A673 (cell line): ENCODE measurements at regions not wholly inside any gene's neighbourhood (a gene's known extent, or its start where the extent isn't known, plus 50 kb on each side); places are given as distances from the start of the nearest gene placed in this dataset.
"Not testable (repeated sequence)": the region's sequence is repeated elsewhere in the genome, so short reads cannot be mapped to it uniquely, and the experiment has no call there.

Experiments used
- BruUV-seq: library from RNA; stranded (reverse); fragments of 400-500 nt; replicated peaks from 2 replicates; lab custom pipeline; 2021; lab: Mats Ljungman, UMichigan
- CTCF ChIA-PET: fragments of 300-600 bp; sonication (Branson Sonifier 250); formaldehyde crosslinking; loops from one replicate; lab custom pipeline; 2022; ENCODE audit warnings: antibody characterized with exemption; lab: Charles Lee
- POLR2A ChIA-PET: fragments of 300-600 bp; sonication (Branson Sonifier 250); formaldehyde crosslinking; loops from one replicate; lab custom pipeline; 2022; ENCODE audit warnings: antibody characterized with exemption; ENCODE audit not compliant: low non-redundant PET; lab: Charles Lee
- DNase-seq: peaks from one replicate; pipeline ENCODE4 v3.0.0-alpha.2; 2015; ENCODE audit warnings: low spot score
- H3K27ac ChIP-seq: fragments of 200-600 bp; sonication (generic); 2 replicates; pipeline ENCODE4 v1.5.1; 2016; ENCODE audit warnings: mixed run types, low read depth, mild to moderate bottlenecking, mixed read lengths, antibody characterized with exemption, low read length; ENCODE audit not compliant: poor library complexity, severe bottlenecking
- H3K27me3 ChIP-seq: fragments of 200-600 bp; sonication (generic); replicated peaks from 2 replicates; pipeline ENCODE4 v1.6.1; 2017; ENCODE audit warnings: mixed run types, low read depth, mild to moderate bottlenecking, mixed read lengths, antibody characterized with exemption, low read length; ENCODE audit not compliant: insufficient read depth, poor library complexity
- H3K36me3 ChIP-seq: fragments of 200-600 bp; sonication (generic); 2 replicates; pipeline ENCODE4 v1.6.1; 2016; ENCODE audit warnings: mixed run types, mild to moderate bottlenecking, mixed read lengths, antibody characterized with exemption, low read length; ENCODE audit not compliant: insufficient read depth, poor library complexity, severe bottlenecking
- H3K4me1 ChIP-seq: fragments of 200-600 bp; sonication (generic); 2 replicates; pipeline ENCODE4 v1.6.1; 2017; ENCODE audit warnings: mixed run types, mild to moderate bottlenecking, mixed read lengths, antibody characterized with exemption, low read length; ENCODE audit not compliant: insufficient read depth, poor library complexity, severe bottlenecking
- H3K4me3 ChIP-seq: fragments of 200-600 bp; sonication (generic); 2 replicates; pipeline ENCODE4 v1.5.1; 2016; ENCODE audit warnings: low read depth, mixed run types, mild to moderate bottlenecking, mixed read lengths, low read length; ENCODE audit not compliant: poor library complexity, severe bottlenecking
- H3K9me3 ChIP-seq: fragments of 200-600 bp; sonication (generic); 2 replicates; pipeline ENCODE4 v1.6.1; 2016; ENCODE audit warnings: mixed run types, low read depth, mild to moderate bottlenecking, mixed read lengths, antibody characterized with exemption, low read length; ENCODE audit not compliant: poor library complexity, severe bottlenecking
- EZH2 ChIP-seq: fragments of 200-600 bp; sonication (generic); IDR thresholded peaks from 2 replicates; pipeline ENCODE4 v1.6.1; 2017; ENCODE audit warnings: borderline replicate concordance, low read depth, mild to moderate bottlenecking, mixed read lengths, antibody characterized with exemption, low read length; ENCODE audit not compliant: poor library complexity, severe bottlenecking
- intact Hi-C: fragments of 100-400 bp; cut with micrococcal nuclease; formaldehyde crosslinking; loops from one replicate; pipeline ENCODE4 v1.10.0; 2022; ENCODE audit not compliant: unreplicated experiment
- TF ChIP-seq, protein P1 (sequence below): fragments of 300-800, 200-600 bp; sonication (generic); conservative IDR thresholded peaks from 2 replicates; pipeline ENCODE4 v1.5.1; 2017; ENCODE audit warnings: low read depth, mild to moderate bottlenecking, antibody characterized with exemption, low read length, moderate library complexity, mixed read lengths

DNA sequence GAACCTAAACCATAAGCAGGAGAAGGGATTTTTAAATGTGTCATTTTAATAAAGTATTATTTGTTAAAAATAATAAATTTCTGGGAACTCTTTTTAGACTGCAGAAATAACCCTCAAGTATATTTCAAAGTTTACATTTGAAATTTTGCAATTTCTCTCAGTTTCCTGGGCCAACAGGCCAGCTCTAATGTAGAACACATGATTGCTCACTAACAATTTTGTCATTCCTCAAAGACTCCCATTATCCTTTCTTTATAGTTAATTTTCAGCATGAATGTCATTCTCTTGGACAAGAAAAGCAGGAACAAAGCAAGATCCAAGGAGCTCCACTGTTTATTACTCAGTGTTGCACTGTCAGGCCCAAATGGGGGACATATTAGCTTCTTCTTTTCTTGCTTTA lies 119.4 kb upstream of the VANGL1 start:
- Histone ChIP-seq H3K4me3 (no peak overlapping the region), H3K27ac (no peak overlapping the region), H3K36me3 (no peaks in the 10 kb centered on the region), H3K9me3 (no peaks in the 10 kb centered on the region), H3K27me3 (peaks cover 5% of the 10 kb centered on the region), H3K4me1 (peaks cover 4% of the 10 kb centered on the region)
- no TSS peak for BruUV-seq
- POLR2A ChIA-PET: no interaction called here
- no peak for DNase-seq
- TF ChIP-seq EZH2: no peak
- TF ChIP-seq, protein P1, sequence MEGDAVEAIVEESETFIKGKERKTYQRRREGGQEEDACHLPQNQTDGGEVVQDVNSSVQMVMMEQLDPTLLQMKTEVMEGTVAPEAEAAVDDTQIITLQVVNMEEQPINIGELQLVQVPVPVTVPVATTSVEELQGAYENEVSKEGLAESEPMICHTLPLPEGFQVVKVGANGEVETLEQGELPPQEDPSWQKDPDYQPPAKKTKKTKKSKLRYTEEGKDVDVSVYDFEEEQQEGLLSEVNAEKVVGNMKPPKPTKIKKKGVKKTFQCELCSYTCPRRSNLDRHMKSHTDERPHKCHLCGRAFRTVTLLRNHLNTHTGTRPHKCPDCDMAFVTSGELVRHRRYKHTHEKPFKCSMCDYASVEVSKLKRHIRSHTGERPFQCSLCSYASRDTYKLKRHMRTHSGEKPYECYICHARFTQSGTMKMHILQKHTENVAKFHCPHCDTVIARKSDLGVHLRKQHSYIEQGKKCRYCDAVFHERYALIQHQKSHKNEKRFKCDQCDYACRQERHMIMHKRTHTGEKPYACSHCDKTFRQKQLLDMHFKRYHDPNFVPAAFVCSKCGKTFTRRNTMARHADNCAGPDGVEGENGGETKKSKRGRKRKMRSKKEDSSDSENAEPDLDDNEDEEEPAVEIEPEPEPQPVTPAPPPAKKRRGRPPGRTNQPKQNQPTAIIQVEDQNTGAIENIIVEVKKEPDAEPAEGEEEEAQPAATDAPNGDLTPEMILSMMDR: no peak
- CTCF ChIA-PET: no interaction called here
- intact Hi-C loops: no loop called here

DNA sequence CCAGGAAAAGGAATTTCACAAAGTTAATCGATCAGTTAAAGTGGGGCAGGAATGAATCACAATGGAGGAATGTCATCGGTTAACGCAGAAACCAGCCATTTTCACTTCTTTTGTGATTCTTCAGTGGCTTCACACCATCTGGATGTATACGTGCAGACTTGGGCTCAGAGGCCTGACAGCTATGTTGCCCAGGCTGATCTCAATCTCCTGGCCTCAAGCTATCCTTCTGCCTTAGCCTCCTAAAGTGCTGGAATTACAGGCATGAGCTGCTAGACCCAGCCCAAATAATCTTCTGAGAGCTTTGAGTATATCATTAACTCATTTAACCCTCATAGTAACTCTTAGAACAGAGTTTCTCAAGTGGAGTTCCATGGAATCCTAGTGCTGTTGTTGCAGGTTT lies 126.5 kb upstream of the VANGL1 start:
- intact Hi-C loops: no loop called here
- no peak for TF ChIP-seq EZH2
- TF ChIP-seq, protein P1: no peak
- no peak overlapping the region for H3K4me3 ChIP-seq
- H3K27me3 ChIP-seq: peaks cover 5% of the 10 kb centered on the region
- no peak overlapping the region for H3K27ac ChIP-seq
- DNase-seq: no peak
- H3K9me3 ChIP-seq: no peaks in the 10 kb centered on the region
- ChIA-PET POLR2A (no interaction called here), CTCF (no interaction called here)
- no TSS peak for BruUV-seq
- H3K4me1 ChIP-seq: no peaks in the 10 kb centered on the region
- no peaks in the 10 kb centered on the region for H3K36me3 ChIP-seq

DNA sequence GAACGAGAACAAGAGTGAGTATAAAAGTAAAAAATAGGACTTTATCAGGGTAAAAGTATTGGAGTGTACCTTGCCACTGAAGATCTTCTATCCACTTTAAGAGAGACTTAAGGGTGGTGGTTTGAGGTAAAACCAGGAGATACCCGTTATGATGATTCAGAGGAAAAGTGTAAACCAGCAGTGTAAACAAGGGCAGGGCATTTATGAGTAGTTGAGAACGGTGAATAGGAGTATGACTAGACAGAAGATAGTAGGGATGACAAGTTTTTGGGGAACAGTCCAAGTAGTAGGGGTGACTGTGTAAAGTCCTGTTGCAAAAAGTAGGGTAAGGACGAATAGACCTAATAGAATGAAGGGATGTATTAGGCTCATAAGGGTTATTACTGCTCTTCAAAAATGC lies 131.5 kb upstream of the VANGL1 start:
- H3K4me1 ChIP-seq, BruUV-seq, H3K27me3 ChIP-seq, POLR2A ChIA-PET, CTCF ChIA-PET, H3K9me3 ChIP-seq, H3K4me3 ChIP-seq, H3K36me3 ChIP-seq, intact Hi-C loops, DNase-seq, H3K27ac ChIP-seq: not testable (repeated sequence)

DNA sequence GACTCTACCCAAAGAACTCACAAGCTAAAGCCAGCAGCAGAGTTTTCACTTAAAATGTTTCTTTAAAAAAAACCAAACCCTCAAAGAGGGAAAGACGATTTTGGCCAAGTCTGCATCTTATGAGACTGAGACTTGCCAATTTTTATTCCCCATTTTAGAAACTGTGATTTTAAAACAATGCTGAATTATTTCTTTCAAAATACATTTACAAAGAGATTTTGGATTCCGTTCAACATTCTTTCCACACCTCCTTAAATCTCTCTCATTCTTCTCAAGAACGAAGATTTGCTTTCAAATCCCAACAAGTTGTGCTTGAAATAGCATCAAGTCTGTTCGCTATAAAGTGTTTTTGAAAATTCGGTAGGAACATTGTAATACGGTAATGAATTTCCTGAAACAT lies 133.9 kb upstream of the VANGL1 start:
- H3K36me3 ChIP-seq: no peaks in the 10 kb centered on the region
- H3K9me3 ChIP-seq: no peaks in the 10 kb centered on the region
- BruUV-seq: no TSS peak
- no peak for DNase-seq
- intact Hi-C loops: loop anchor here (5.0 kb wide), 2 partner anchors 89 to 231 kb away; no protein-coding TSS in a partner anchor
- no peak overlapping the region for H3K27ac ChIP-seq
- peaks cover 5% of the 10 kb centered on the region for H3K4me1 ChIP-seq
- H3K27me3 ChIP-seq: peaks cover 5% of the 10 kb centered on the region
- CTCF ChIA-PET: no interaction called here
- no peak overlapping the region for H3K4me3 ChIP-seq
- TF ChIP-seq, protein P1: no peak
- TF ChIP-seq EZH2: no peak
- POLR2A ChIA-PET: no interaction called here
